Transverse colon (tissue), 3 donors: ENCODE measurements at regions not wholly inside any gene's neighbourhood (a gene's known extent, or its start where the extent isn't known, plus 50 kb on each side); places are given as distances from the start of the nearest gene placed in this dataset.

ENCODE experiments used
- POLR2A ChIP-seq: fragments of 450-650 bp; IDR thresholded peaks from one replicate; pipeline ENCODE4 v1.6.1; 2016; ENCODE audit warnings: antibody characterized with exemption, mild to moderate bottlenecking, moderate library complexity
- TF ChIP-seq, protein P1 (sequence below), 5 experiments: fragments of 200-600 bp in 3 of 5; fragments of 450-650 bp in 2 of 5; sonication (generic) in 3 of 5; IDR thresholded peaks; 1 replicate in 2 of 5; 2 replicates in 3 of 5; pipeline ENCODE4 v1.5.1; 2016 to 2017; ENCODE audit warnings: antibody characterized with exemption in 5 of 5, inconsistent platforms in 3 of 5, mild to moderate bottlenecking in 2 of 5, moderate library complexity in 1 of 5

DNA sequence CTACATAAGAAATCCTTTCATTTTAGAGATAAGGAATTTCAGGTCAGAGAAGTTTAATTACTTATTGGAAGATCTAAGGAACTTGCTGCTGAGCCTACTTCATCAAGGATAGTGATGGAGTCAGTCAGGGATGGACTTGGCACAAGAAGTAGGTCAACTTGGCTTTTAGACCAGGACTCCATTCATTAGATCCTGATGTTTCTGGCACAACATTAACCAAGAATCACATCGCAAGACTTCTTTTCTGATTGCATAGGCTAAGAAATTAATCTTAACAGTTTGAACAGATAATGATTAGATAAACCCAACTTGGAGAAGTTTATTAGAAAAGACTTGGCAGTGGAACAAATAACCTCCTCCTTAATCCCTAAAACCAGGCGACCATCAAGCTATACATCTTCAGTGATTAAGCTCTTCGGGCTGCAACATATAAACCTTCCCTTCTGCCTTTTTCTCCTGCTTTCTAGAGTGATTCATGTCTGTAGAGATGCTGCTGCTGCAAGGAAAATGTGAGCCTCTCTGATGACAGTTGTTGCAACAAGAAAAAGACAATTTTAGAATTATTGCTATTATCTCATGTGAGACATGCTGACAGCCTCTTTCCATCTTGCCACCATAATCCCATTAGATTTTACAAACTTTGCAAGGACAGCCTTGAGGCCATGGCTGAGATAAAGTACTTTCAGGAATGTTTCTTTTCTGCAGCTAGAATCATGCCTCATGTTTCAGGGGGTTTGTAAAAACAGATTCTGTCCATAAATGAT, 207.9 kb upstream of the SLC27A6 start:
- TF ChIP-seq, protein P1, sequence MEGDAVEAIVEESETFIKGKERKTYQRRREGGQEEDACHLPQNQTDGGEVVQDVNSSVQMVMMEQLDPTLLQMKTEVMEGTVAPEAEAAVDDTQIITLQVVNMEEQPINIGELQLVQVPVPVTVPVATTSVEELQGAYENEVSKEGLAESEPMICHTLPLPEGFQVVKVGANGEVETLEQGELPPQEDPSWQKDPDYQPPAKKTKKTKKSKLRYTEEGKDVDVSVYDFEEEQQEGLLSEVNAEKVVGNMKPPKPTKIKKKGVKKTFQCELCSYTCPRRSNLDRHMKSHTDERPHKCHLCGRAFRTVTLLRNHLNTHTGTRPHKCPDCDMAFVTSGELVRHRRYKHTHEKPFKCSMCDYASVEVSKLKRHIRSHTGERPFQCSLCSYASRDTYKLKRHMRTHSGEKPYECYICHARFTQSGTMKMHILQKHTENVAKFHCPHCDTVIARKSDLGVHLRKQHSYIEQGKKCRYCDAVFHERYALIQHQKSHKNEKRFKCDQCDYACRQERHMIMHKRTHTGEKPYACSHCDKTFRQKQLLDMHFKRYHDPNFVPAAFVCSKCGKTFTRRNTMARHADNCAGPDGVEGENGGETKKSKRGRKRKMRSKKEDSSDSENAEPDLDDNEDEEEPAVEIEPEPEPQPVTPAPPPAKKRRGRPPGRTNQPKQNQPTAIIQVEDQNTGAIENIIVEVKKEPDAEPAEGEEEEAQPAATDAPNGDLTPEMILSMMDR (IDR thresholded peaks at IDR 0.05): no peak
- no peak for TF ChIP-seq POLR2A
